SU-DHL-6 (cell line): ENCODE measurements at regions not wholly inside any gene's neighbourhood (a gene's known extent, or its start where the extent isn't known, plus 50 kb on each side); places are given as distances from the start of the nearest gene placed in this dataset.

Experiments
- H2AFZ ChIP-seq: fragments of 200-600 bp; sonication (generic); 2 replicates; pipeline ENCODE4 v1.6.1; 2014; ENCODE audit warnings: low read depth, mild to moderate bottlenecking, moderate library complexity, mixed read lengths, antibody characterized with exemption, low read length; ENCODE audit not compliant: severe bottlenecking
- H3F3A ChIP-seq: fragments of 200-600 bp; shearing (Covaris generic); 2 replicates; pipeline ENCODE4 v1.6.0; 2016; ENCODE audit warnings: antibody characterized with exemption, mild to moderate bottlenecking; ENCODE audit not compliant: insufficient read depth
- H3K27ac ChIP-seq: fragments of 200-600 bp; sonication (generic); 2 replicates; pipeline ENCODE4 v1.5.1; 2016; ENCODE audit warnings: low read depth, mild to moderate bottlenecking, low read length, moderate library complexity, mixed read lengths
- H3K27me3 ChIP-seq: fragments of 200-600 bp; sonication (generic), shearing (Covaris generic); 2 replicates; pipeline ENCODE4 v1.6.0; 2014; ENCODE audit warnings: mild to moderate bottlenecking, low read length
- H3K36me3 ChIP-seq: fragments of 200-600 bp; sonication (generic); 2 replicates; pipeline ENCODE4 v1.6.1; 2014; ENCODE audit warnings: mild to moderate bottlenecking, low read length, mixed read lengths
- H3K4me2 ChIP-seq: fragments of 300-600, 200-600 bp; shearing (Covaris generic), sonication (generic); 2 replicates; pipeline ENCODE4 v1.6.0; 2014; ENCODE audit warnings: low read length, low read depth, mild to moderate bottlenecking; ENCODE audit not compliant: poor library complexity, severe bottlenecking
- H3K4me3 ChIP-seq: fragments of 200-600 bp; sonication (generic); 2 replicates; pipeline ENCODE4 v1.5.1; 2014; ENCODE audit warnings: antibody characterized with exemption, low read length, mild to moderate bottlenecking, mixed read lengths; ENCODE audit not compliant: insufficient read depth, poor library complexity, severe bottlenecking
- H3K79me2 ChIP-seq: fragments of 200-600 bp; sonication (generic); 2 replicates; pipeline ENCODE4 v1.6.1; 2014; ENCODE audit warnings: mild to moderate bottlenecking, low read length, moderate library complexity; ENCODE audit not compliant: insufficient read depth
- H3K9ac ChIP-seq: fragments of 200-600 bp; sonication (generic); 2 replicates; pipeline ENCODE4 v1.7.0; 2014; ENCODE audit warnings: mild to moderate bottlenecking, low read length
- H3K9me2 ChIP-seq: fragments of 200-600 bp; sonication (generic); replicated peaks from 2 replicates; pipeline ENCODE4 v1.6.1; 2014; ENCODE audit warnings: low read length; ENCODE audit not compliant: insufficient read depth
- H3K9me3 ChIP-seq: fragments of 200-600 bp; sonication (generic); 2 replicates; pipeline ENCODE4 v1.6.1; 2014; ENCODE audit warnings: low read length, mixed read lengths; ENCODE audit not compliant: insufficient read depth
- H4K20me1 ChIP-seq: fragments of 200-600 bp; sonication (generic); 2 replicates; pipeline ENCODE4 v1.6.1; 2014; ENCODE audit warnings: low read depth, mild to moderate bottlenecking, antibody characterized with exemption, low read length, moderate library complexity, mixed read lengths
- CTCF ChIP-seq: fragments of 200-600 bp; sonication (generic); IDR thresholded peaks from one replicate; pipeline ENCODE4 v1.5.1; 2017; ENCODE audit warnings: antibody characterized with exemption, mild to moderate bottlenecking, low read length, moderate library complexity; ENCODE audit not compliant: insufficient read depth, poor library complexity, severe bottlenecking
- EZH2phosphoT487 ChIP-seq: fragments of 200-600 bp; sonication (generic), shearing (Covaris generic); conservative IDR thresholded peaks from 2 replicates; pipeline ENCODE4 v1.6.1; 2018; ENCODE audit warnings: mild to moderate bottlenecking, antibody characterized with exemption, low read length, moderate library complexity, mixed read lengths

- no peak overlapping the region for H2AFZ ChIP-seq
- TF ChIP-seq EZH2phosphoT487 (no peak), CTCF (no peak)
- no peaks in the 10 kb centered on the region for H3K36me3 ChIP-seq
- no peak overlapping the region for H3K27ac ChIP-seq
- H3K4me3 ChIP-seq: no peak overlapping the region
- H3F3A ChIP-seq: no peaks in the 10 kb centered on the region
- no peak overlapping the region for H3K4me2 ChIP-seq
- H3K27me3 ChIP-seq: no peaks in the 10 kb centered on the region
- no peaks in the 10 kb centered on the region; the same call in 1 of the 2 replicates for H3K9me2 ChIP-seq
- H3K79me2 ChIP-seq: no peaks in the 10 kb centered on the region
- H4K20me1 ChIP-seq: no peaks in the 10 kb centered on the region
- H3K9me3 ChIP-seq: no peaks in the 10 kb centered on the region
- H3K9ac ChIP-seq: no peak overlapping the region
Measured at GRCh38 chr2:78576409-78576808, 449.1 kb upstream of the REG3G start.

- TF ChIP-seq EZH2phosphoT487 (no peak), CTCF (no peak)
- Histone ChIP-seq H3F3A (no peaks in the 10 kb centered on the region), H3K9ac (no peak overlapping the region), H3K36me3 (no peaks in the 10 kb centered on the region), H4K20me1 (no peaks in the 10 kb centered on the region), H3K9me3 (no peaks in the 10 kb centered on the region), H3K4me3 (no peak overlapping the region), H3K9me2 (no peaks in the 10 kb centered on the region), H3K27ac (no peak overlapping the region), H2AFZ (no peak overlapping the region), H3K4me2 (no peak overlapping the region), H3K79me2 (no peaks in the 10 kb centered on the region), H3K27me3 (no peaks in the 10 kb centered on the region)
Measured at GRCh38 chr2:78585871-78586270, 439.6 kb upstream of the REG3G start.

GRCh38 chr2:78586316-78586715 is 439.2 kb upstream of the REG3G start:
- no peak overlapping the region for H3K4me3 ChIP-seq
- no peaks in the 10 kb centered on the region for H3K9me3 ChIP-seq
- H4K20me1 ChIP-seq: no peaks in the 10 kb centered on the region
- H3K36me3 ChIP-seq: no peaks in the 10 kb centered on the region
- no peaks in the 10 kb centered on the region for H3K27me3 ChIP-seq
- no peak overlapping the region for H3K4me2 ChIP-seq
- no peak for TF ChIP-seq EZH2phosphoT487
- no peak for TF ChIP-seq CTCF
- H3K9me2 ChIP-seq: no peaks in the 10 kb centered on the region
- H2AFZ ChIP-seq: no peak overlapping the region
- no peak overlapping the region for H3K27ac ChIP-seq
- no peaks in the 10 kb centered on the region for H3K79me2 ChIP-seq
- H3F3A ChIP-seq: no peaks in the 10 kb centered on the region
- no peak overlapping the region for H3K9ac ChIP-seq

GRCh38 chr2:78589871-78590270 is 435.6 kb upstream of the REG3G start:
- Histone ChIP-seq H2AFZ (no peak overlapping the region), H3F3A (no peaks in the 10 kb centered on the region)

More at GRCh38 chr2:78589871-78590270, 435.6 kb upstream of the REG3G start:
- H3K27ac ChIP-seq: no peak overlapping the region
- TF ChIP-seq CTCF (no peak), EZH2phosphoT487 (no peak)
- H3K4me3 ChIP-seq: no peak overlapping the region
- H3K4me2 ChIP-seq: no peak overlapping the region
- H3K36me3 ChIP-seq: no peaks in the 10 kb centered on the region
- no peaks in the 10 kb centered on the region for H3K27me3 ChIP-seq
- H3K9me3 ChIP-seq: no peaks in the 10 kb centered on the region
- no peaks in the 10 kb centered on the region for H3K79me2 ChIP-seq
- H3K9ac ChIP-seq: no peak overlapping the region
- no peaks in the 10 kb centered on the region for H3K9me2 ChIP-seq
- H4K20me1 ChIP-seq: no peaks in the 10 kb centered on the region
